H9 (cell line): ENCODE measurements at regions not wholly inside any gene's neighbourhood (a gene's known extent, or its start where the extent isn't known, plus 50 kb on each side); places are given as distances from the start of the nearest gene placed in this dataset.

ENCODE experiments used
- DNase-seq: peaks from one replicate; pipeline ENCODE4 v3.0.0-alpha.2; 2017
- H2AFZ ChIP-seq: one replicate; pipeline ENCODE4 v1.6.1; 2013; ENCODE audit warnings: mild to moderate bottlenecking, low read length, control low read depth, moderate library complexity
- H2AK5ac ChIP-seq: 2 replicates; pipeline ENCODE4 v1.6.1; 2013; ENCODE audit warnings: low read length, control low read depth, mixed read lengths; ENCODE audit not compliant: insufficient read length
- H2BK120ac ChIP-seq: one replicate; pipeline ENCODE4 v1.6.1; 2013; ENCODE audit warnings: low read depth, mild to moderate bottlenecking, low read length, control low read depth, inconsistent platforms; ENCODE audit not compliant: poor library complexity, severe bottlenecking
- H2BK12ac ChIP-seq: 2 replicates; pipeline ENCODE4 v1.6.1; 2013; ENCODE audit warnings: low read length, control low read depth, mixed read lengths, low read depth; ENCODE audit not compliant: insufficient read length
- H2BK15ac ChIP-seq: 2 replicates; pipeline ENCODE4 v1.6.1; 2013; ENCODE audit warnings: low read depth, low read length, control low read depth
- H2BK20ac ChIP-seq: one replicate; pipeline ENCODE4 v1.6.1; 2013; ENCODE audit warnings: low read depth, mild to moderate bottlenecking, low read length, control low read depth, inconsistent platforms; ENCODE audit not compliant: poor library complexity, severe bottlenecking
- H2BK5ac ChIP-seq: 2 replicates; pipeline ENCODE4 v1.6.1; 2013; ENCODE audit warnings: low read length, control low read depth, mixed read lengths; ENCODE audit not compliant: insufficient read length
- H3K14ac ChIP-seq: 2 replicates; pipeline ENCODE4 v1.6.1; 2013; ENCODE audit warnings: low read length, control low read depth; ENCODE audit not compliant: insufficient read depth
- H3K18ac ChIP-seq: 2 replicates; pipeline ENCODE4 v1.6.1; 2013; ENCODE audit warnings: low read depth, mild to moderate bottlenecking, mixed read lengths, low read length, control low read depth; ENCODE audit not compliant: insufficient read length
- H3K23ac ChIP-seq: 2 replicates; pipeline ENCODE4 v1.6.1; 2013; ENCODE audit warnings: low read length, control low read depth, mixed read lengths, low read depth; ENCODE audit not compliant: insufficient read length
- H3K23me2 ChIP-seq: 2 replicates; pipeline ENCODE4 v1.6.1; 2013; ENCODE audit warnings: low read depth, mild to moderate bottlenecking, mixed read lengths, low read length, control low read depth; ENCODE audit not compliant: insufficient read length, poor library complexity, severe bottlenecking
- H3K27ac ChIP-seq: 2 replicates; pipeline ENCODE4 v1.5.1; 2013; ENCODE audit warnings: low read length, control low read depth, mixed read lengths, low read depth; ENCODE audit not compliant: insufficient read length
- H3K27me3 ChIP-seq: 2 replicates; pipeline ENCODE4 v1.6.1; 2013; ENCODE audit warnings: low read length, control low read depth, inconsistent platforms; ENCODE audit not compliant: insufficient read depth
- H3K4ac ChIP-seq: 2 replicates; pipeline ENCODE4 v1.6.1; 2013; ENCODE audit warnings: low read depth, mild to moderate bottlenecking, control low read depth, inconsistent platforms, low read length, moderate library complexity
- H3K4me1 ChIP-seq: 2 replicates; pipeline ENCODE4 v1.6.1; 2013; ENCODE audit warnings: low read length, control low read depth, inconsistent platforms; ENCODE audit not compliant: insufficient read depth
- H3K4me2 ChIP-seq: 2 replicates; pipeline ENCODE4 v1.6.1; 2013; ENCODE audit warnings: low read length, control low read depth, mixed read lengths; ENCODE audit not compliant: insufficient read length, insufficient read depth
- H3K56ac ChIP-seq: 2 replicates; pipeline ENCODE4 v1.6.1; 2013; ENCODE audit warnings: low read depth, mild to moderate bottlenecking, mixed read lengths, low read length, control low read depth; ENCODE audit not compliant: insufficient read length
- H3K79me1 ChIP-seq: 2 replicates; pipeline ENCODE4 v1.6.1; 2013; ENCODE audit warnings: low read depth, mild to moderate bottlenecking, moderate library complexity, low read length, control low read depth, inconsistent platforms; ENCODE audit not compliant: insufficient read depth, poor library complexity, severe bottlenecking
- H3K79me2 ChIP-seq: 2 replicates; pipeline ENCODE4 v1.6.1; 2013; ENCODE audit warnings: low read length, control low read depth, inconsistent platforms; ENCODE audit not compliant: insufficient read depth
- H3K9ac ChIP-seq: 2 replicates; pipeline ENCODE4 v1.6.1; 2013; ENCODE audit warnings: low read length, control low read depth, mixed read lengths; ENCODE audit not compliant: insufficient read length; ENCODE audit errors: extremely low read depth
- H3K9me3 ChIP-seq: one replicate; pipeline ENCODE4 v1.6.1; 2013; ENCODE audit warnings: low read depth, low read length, inconsistent platforms; ENCODE audit not compliant: control insufficient read depth
- H3T11ph ChIP-seq: one replicate; pipeline ENCODE4 v1.6.1; 2013; ENCODE audit warnings: mild to moderate bottlenecking, low read length, control low read depth, inconsistent platforms
- H4K20me1 ChIP-seq: one replicate; pipeline ENCODE4 v1.6.1; 2013; ENCODE audit not compliant: control insufficient read depth, insufficient read length, insufficient read depth
- H4K5ac ChIP-seq: 2 replicates; pipeline ENCODE4 v1.6.1; 2013; ENCODE audit warnings: low read depth, mild to moderate bottlenecking, mixed read lengths, low read length, control low read depth; ENCODE audit not compliant: insufficient read length
- H4K8ac ChIP-seq: replicated peaks from 2 replicates; pipeline ENCODE4 v1.6.1; 2013; ENCODE audit warnings: low read length, control low read depth, mixed read lengths, low read depth; ENCODE audit not compliant: insufficient read length
- H4K91ac ChIP-seq: 2 replicates; pipeline ENCODE4 v1.6.1; 2013; ENCODE audit warnings: low read depth, mild to moderate bottlenecking, moderate library complexity, mixed read lengths, low read length, control low read depth; ENCODE audit not compliant: insufficient read length
- H3K27ac Mint-ChIP-seq, 3 experiments: 2 replicates in 2 of 3; 3 replicates in 1 of 3; pipeline ENCODE4 v1.8.0; 2020 to 2021; ENCODE audit warnings: mixed read lengths in 3 of 3, mild to moderate bottlenecking in 1 of 3, moderate library complexity in 1 of 3
- H3K27me3 Mint-ChIP-seq: 2 replicates; pipeline ENCODE4 v1.8.0; 2021; ENCODE audit warnings: low read depth, mild to moderate bottlenecking, moderate library complexity, mixed read lengths
- H3K36me3 Mint-ChIP-seq, 3 experiments: 2 replicates in 2 of 3; 3 replicates in 1 of 3; pipeline ENCODE4 v1.8.0; 2020 to 2021; ENCODE audit warnings: low read depth in 3 of 3, mixed read lengths in 3 of 3; ENCODE audit not compliant: insufficient read depth in 1 of 3
- H3K4me1 Mint-ChIP-seq, 2 experiments: 2 replicates each; pipeline ENCODE4 v1.8.0; 2020; ENCODE audit warnings: mixed read lengths in 2 of 2
- H3K4me3 Mint-ChIP-seq, 2 experiments: 2 replicates in 1 of 2; 3 replicates in 1 of 2; pipeline ENCODE4 v1.8.0; 2020 to 2021; ENCODE audit warnings: mild to moderate bottlenecking in 2 of 2, mixed read lengths in 2 of 2, moderate library complexity in 1 of 2
- H3K9me3 Mint-ChIP-seq, 2 experiments: 2 replicates in 1 of 2; 3 replicates in 1 of 2; pipeline ENCODE4 v1.8.0; 2020; ENCODE audit warnings: mild to moderate bottlenecking in 2 of 2, mixed read lengths in 2 of 2, moderate library complexity in 1 of 2
- WGBS: extraction: QIAGEN DNeasy Blood & Tissue Kit; methylation state at CpG from one replicate; pipeline ENCODE4 v1.1.7; 2013; ENCODE audit warnings: missing lambda C conversion rate, low lambda C conversion rate, mixed read lengths; ENCODE audit not compliant: insufficient read length; ENCODE audit errors: extremely low coverage; 5-methylcytosine and 5-hydroxymethylcytosine counted together
- TF ChIP-seq, protein P1 (sequence below): fragments of 200-600 bp; sonication (generic); conservative IDR thresholded peaks from 3 replicates; pipeline ENCODE4 v1.8.0; 2021; ENCODE audit warnings: antibody characterized with exemption, mild to moderate bottlenecking

DNA sequence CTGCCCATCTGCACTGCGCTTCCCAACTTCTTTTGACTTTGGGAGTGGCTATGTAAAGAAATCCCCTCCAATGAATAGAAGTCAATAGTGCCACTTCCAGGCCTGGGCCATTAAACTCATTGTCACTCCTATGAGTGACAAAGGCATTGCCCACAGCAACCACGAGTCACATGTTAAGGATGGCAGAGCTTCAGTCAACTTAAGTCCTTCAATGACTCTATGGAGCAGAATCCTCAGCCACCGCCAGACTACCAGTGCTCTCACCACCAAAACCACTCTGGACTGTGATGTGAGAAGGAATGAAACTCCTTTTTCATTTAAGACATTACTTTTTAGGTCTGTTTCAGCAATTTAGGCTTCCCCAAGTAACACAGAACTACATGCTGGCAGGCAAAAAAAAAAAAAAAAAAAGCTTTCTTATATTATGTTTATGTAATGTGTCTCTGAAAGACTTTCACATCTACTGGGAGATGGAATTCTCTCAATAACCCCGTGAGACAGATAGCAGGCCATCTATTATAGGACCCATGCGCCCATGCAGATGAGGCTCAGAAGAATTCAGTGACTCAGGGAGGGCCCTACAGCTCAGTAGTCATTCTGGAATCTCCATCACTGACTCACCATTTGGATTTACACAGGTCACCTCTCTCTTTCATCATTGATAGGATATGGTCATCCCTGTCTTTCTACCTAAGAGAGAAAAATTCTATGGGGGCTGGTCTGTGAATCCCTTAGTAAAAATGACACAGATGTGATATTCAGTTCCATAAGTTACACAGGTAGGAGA lies 180.5 kb downstream of the CEMIP2 start:
- Mint-ChIP-seq H3K4me3 (no peak overlapping the region), H3K27ac (peak overlapping the region in 1 of 3 experiments; percentile 88; a peak in 1 of 7 replicates)
- no peak overlapping the region for H2BK12ac ChIP-seq

More for the DNA sequence above, 180.5 kb downstream of the CEMIP2 start:
- Histone ChIP-seq H3K79me2 (no peaks in the 10 kb centered on the region), H3K23me2 (no peaks in the 10 kb centered on the region), H2BK5ac (no peak overlapping the region), H3K56ac (no peak overlapping the region), H3K4me2 (no peak overlapping the region), H3K9ac (no peak overlapping the region), H3K14ac (no peak overlapping the region), H2BK120ac (no peak overlapping the region), H2AFZ (no peak overlapping the region), H3K4me1 (no peaks in the 10 kb centered on the region; the same call in 1 of the 2 replicates), H4K20me1 (no peaks in the 10 kb centered on the region), H2BK15ac (no peak overlapping the region), H3T11ph (no peak overlapping the region), H3K18ac (no peak overlapping the region), H4K91ac (no peak overlapping the region), H3K79me1 (no peaks in the 10 kb centered on the region), H3K4ac (no peak overlapping the region), H2BK20ac (no peak overlapping the region), H2AK5ac (no peak overlapping the region), H4K8ac (no peak overlapping the region), H3K9me3 (no peaks in the 10 kb centered on the region), H3K23ac (no peak overlapping the region), H4K5ac (no peak overlapping the region), H3K27me3 (no peaks in the 10 kb centered on the region), H3K27ac (no peak overlapping the region)
- peaks cover under 1 to 8% of the 10 kb centered on the region in 2 experiments; a peak in 3 of 4 replicates for H3K4me1 Mint-ChIP-seq
- no peaks in the 10 kb centered on the region for H3K36me3 Mint-ChIP-seq
- no peaks in the 10 kb centered on the region for H3K9me3 Mint-ChIP-seq
- no peak for DNase-seq
- no CpG with 5 or more reads among the region's 5 CpGs for WGBS
- TF ChIP-seq, protein P1, sequence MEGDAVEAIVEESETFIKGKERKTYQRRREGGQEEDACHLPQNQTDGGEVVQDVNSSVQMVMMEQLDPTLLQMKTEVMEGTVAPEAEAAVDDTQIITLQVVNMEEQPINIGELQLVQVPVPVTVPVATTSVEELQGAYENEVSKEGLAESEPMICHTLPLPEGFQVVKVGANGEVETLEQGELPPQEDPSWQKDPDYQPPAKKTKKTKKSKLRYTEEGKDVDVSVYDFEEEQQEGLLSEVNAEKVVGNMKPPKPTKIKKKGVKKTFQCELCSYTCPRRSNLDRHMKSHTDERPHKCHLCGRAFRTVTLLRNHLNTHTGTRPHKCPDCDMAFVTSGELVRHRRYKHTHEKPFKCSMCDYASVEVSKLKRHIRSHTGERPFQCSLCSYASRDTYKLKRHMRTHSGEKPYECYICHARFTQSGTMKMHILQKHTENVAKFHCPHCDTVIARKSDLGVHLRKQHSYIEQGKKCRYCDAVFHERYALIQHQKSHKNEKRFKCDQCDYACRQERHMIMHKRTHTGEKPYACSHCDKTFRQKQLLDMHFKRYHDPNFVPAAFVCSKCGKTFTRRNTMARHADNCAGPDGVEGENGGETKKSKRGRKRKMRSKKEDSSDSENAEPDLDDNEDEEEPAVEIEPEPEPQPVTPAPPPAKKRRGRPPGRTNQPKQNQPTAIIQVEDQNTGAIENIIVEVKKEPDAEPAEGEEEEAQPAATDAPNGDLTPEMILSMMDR, result no peak
- H3K27me3 Mint-ChIP-seq, result no peaks in the 10 kb centered on the region
